ENCODE measurements at regions not wholly inside any gene's neighbourhood (a gene's known extent, or its start where the extent isn't known, plus 50 kb on each side); places are given as distances from the start of the nearest gene placed in this dataset.

DNA sequence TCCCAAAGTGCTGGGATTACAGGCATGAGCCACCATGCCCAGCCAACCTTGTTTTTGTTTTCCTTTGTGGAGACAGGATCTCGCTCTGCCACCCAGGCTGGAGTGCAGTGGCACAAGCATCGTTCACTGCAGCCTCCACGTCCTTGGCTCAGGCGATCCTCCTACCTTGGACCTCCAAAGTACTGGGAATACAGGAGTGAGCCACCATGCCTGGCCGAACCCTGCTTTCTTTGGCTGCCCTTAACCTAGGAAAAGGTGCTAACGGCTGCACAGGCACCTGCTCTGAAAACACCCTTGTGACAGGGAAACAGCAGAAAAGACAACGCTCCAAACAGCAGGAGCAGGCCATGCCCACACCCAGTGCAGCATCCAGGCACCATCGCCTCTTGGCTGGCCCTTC lies 71.9 kb downstream of the OAT start:
- TF ChIP-seq CTCF (IDR thresholded peaks at IDR 0.05; ENCODE audit: low read depth, low read length, poor library complexity, severe bottlenecking) = no peak
- TF ChIP-seq EZH2phosphoT487 (IDR thresholded peaks at IDR 0.05; ENCODE audit: borderline replicate concordance, low read length) = no peak
